ENCODE measurements at regions not wholly inside any gene's neighbourhood (a gene's known extent, or its start where the extent isn't known, plus 50 kb on each side); places are given as distances from the start of the nearest gene placed in this dataset.

- DNase-seq (ENCODE audit: low read depth), result no peak
Observed at GRCh38 chr1:162921311-162921710, 60.3 kb upstream of the CCDC190 start.

DNA sequence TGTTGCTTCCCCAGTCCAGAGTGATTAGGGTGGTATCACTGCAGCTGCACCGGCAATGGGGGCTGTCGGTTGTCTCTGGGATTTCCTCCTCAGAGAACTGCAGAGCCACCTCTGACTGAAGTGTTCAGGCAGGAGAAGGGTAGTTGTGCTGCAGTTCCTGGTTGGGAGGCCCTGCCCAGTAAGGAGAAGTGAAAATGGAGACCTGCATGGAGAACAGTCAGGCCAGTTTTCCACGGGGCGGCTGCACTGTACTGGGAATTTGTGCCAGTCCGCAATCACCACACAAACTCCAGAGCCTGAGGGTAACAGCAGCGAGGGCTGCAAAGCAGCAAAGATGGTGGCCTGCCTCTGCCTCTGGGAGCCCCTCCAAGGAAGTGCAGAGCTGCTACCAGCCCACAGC, 58.1 kb upstream of the CCDC190 start:
- no peak for DNase-seq (ENCODE audit: low read depth)

DNA sequence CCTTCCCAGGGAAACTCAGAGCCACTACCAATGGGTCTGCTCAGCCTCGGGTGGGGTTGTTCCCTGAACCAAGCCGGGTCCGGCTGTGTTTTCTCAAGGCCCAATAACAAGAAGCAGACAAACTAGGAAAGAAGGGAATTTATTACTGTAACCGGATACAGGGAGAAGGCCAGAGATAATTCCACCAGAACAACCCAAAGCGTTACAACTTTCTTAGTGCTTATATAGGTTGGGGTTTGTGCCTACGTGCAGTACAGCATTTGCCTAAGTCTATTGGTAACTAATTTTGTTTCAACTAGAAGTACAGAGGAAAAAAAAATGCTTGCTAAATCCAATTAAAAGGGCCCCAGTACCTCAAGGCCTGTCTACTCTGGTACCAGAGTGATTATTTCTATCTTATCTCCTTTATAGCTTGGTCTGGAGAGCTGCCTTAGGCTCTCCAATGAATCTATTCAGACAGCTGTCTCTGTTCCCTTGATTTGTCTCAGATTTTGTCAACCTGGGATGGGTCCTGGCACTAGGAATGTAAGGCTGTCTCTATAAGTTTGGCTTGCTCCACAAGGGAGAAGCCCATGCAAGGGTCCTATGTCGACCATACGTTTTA, 57.3 kb upstream of the CCDC190 start:
- no peak for DNase-seq (ENCODE audit: low read depth)

DNA sequence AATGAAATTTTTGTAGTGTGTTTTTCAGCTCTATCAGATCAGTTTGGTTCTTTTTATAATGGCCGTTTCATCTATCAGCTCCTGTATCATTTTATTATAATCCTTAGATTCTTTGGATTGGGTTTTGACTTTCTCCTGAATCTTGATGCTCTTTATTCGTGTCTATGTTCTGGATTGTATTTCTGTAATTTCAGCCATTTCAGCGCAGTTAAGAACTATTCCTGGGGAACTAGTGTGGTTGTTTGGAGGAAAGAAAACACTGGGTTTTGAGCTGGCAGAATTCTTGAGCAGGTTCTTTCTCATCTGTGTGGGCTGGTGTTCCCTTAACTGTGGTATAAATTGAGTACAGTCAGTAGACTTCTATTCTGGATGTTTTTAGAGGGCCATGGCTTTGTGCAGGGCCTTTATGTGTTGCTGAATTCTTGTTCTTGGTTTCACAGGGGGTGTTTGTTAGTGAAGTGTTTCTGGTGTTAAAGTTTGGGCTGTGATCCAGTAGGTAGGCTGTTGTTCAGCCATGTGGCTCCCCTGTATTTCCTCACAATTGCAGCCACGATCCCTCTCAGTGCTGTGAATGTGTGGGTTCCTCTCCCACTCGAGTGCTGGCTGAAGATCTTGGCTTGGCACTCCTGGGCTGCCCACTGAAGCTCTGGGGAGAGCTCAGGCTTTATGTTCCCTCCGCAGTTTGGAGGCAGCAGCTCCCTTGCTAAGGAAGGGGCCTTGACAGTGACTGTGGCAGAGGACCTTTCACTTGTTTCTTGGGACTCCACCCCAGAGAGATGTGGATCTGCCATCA, 56.0 kb upstream of the CCDC190 start:
- DNase-seq (ENCODE audit: low read depth), result no peak

- DNase-seq (ENCODE audit: low read depth), result peak; percentile 13
Observed at GRCh38 chr1:162916407-162916806, 55.4 kb upstream of the CCDC190 start.

DNA sequence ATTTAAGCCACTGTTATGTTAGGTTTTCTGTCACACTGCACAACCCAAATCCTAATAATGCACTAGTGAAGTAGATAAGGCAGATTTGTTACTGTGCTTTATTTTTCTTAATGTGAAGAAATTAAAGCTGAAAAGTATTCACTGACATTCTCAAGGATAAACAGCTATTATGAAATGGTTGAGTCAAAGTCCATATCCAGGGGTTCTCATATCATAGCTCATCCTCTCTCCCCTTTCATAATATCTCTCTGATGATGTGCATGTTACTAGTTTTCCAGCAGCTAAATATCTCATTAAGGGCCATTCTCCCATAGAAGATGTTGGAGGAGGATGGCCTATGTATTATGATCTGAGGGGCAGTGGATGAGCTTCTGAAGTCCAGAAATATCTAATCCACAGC, 53.6 kb upstream of the CCDC190 start:
- DNase-seq (ENCODE audit: low read depth), result no peak

DNA sequence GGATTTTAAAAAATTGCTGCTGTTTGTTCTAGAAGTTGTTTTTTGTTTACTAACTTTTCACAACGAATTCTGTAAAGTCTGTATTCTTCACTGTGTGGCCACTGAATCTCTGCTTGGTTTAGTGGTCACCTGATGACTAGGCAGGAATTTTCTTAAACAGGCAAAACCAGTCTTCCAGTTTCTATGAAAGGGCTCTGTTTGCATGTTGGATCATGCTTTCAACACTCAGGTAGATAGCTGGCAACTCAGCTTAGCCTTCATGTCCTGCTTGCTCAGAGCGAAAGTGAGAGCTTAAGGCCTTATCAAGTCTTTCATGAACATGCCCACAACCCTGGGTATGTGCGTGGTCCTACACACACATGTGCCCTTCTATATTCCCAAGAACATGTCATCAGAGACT, 52.4 kb upstream of the CCDC190 start:
- DNase-seq (ENCODE audit: low read depth), result no peak

DNA sequence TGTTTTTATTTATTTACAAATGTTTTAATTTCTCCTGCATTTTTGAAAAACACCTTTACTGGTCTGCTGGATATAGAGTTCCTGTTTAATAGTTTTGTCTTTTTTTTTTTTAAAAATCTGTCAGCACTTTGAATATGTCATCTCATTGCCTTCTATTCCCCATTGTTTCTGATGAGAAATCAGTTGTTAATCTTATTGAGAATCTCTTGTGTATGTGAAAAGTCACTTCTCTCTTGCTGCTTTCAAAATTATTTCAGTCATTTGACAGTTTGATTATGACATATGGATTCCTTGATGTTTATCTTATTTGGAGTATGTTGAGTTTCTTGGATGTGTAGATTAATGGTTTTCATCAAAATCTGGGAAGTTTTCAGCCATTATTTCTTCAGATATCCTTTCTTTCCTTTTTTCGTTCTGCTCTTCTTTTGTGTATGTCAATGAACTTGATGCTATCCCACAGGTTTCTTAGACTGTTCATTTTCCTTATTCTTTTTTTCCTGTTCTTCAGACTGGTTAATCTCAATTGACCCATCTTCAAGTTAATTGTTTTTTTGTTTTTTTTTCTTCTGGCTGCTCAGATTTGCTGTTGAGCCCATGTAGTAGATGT, 51.2 kb upstream of the CCDC190 start:
- no peak for DNase-seq (ENCODE audit: low read depth)

All from RPMI7951 (cell line).